HPDE6-E6E7 (cell line): ENCODE measurements at regions not wholly inside any gene's neighbourhood (a gene's known extent, or its start where the extent isn't known, plus 50 kb on each side); places are given as distances from the start of the nearest gene placed in this dataset.
"Not testable (repeated sequence)": the region's sequence is repeated elsewhere in the genome, so short reads cannot be mapped to it uniquely, and the experiment has no call there.

Source experiments
- DNase-seq: peaks from one replicate; pipeline ENCODE4 v3.0.0; 2011; ENCODE audit warnings: missing footprints; ENCODE audit errors: extremely low spot score

- not testable (repeated sequence) for DNase-seq
These were observed 57.4 kb downstream of the FTHL17 start for GRCh38 chrX:31014474-31014873.

GRCh38 chrX:31012509-31013025 is 59.3 kb downstream of the FTHL17 start:
- DNase-seq, result no peak

GRCh38 chrX:31007321-31007720 is 64.5 kb downstream of the FTHL17 start:
- DNase-seq, result no peak

DNA sequence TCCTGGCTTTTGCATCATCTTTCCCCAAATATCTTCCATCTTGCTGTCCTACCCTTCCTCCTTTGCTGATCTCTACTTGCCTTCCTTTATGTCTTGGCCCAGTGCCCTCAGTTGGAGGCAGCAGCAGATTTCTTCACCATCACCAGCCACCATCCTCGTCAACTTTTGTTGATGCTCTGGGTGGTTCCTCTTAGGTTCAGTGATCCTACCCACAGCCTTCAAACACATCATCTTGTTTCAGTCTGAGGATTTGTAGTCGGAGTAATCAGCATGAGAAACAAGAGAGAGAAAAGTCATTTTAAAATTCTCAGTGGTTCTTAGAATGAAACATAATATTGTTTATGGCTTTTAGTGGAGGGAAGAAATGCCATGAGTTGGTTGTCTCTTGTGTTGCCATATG is 65.8 kb downstream of the FTHL17 start:
- no peak for DNase-seq

- DNase-seq, result no peak
These were observed 74.4 kb downstream of the FTHL17 start for GRCh38 chrX:30997411-30997810.

DNA sequence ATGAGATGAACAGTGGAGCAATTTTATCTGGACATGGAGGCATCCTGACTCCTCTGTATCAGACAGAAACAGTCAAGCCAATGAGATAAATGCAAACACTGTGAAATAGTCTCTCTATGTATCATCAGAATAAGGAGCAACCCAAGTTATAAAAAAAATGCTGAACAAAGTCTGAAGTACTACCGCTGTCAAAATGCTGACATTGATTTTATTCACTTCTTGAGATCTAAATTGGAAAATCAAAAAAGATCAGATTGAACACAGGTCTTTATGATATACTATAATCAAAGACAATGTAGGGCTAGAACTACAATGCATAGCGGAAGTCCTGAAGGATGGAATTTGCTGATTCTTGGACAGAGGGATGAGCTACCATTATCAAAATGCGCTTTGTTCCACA is 76.1 kb downstream of the FTHL17 start:
- DNase-seq, result no peak

DNA sequence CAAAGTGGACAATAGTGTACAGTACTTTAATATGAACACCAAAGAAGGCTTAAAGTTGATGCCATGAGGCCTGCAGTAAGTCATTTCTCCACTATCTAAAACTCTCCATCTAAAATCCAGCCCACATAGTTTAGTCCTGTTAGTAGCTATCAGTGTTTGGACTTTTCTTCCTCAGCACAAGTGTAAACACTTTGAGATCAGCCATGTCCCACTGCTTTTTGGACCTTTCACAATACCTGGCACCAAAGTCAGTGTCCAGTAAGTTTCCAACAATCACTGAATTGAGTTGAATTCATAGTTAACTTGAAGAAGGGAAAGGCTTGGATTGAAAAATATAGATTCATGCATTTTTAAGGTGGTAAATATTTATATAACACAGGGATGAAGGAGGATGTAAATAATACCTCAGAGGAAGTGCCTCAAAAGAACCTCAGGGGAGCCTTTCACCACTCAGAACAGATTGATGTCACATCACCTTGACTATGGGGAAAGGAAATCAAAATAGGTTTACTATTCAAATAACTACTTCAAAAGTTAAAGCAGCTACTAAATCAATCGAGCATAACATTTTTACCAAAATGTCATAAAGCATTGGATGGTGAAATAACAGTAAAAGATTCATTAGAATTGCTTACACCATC is 76.7 kb downstream of the FTHL17 start:
- DNase-seq, result no peak

DNA sequence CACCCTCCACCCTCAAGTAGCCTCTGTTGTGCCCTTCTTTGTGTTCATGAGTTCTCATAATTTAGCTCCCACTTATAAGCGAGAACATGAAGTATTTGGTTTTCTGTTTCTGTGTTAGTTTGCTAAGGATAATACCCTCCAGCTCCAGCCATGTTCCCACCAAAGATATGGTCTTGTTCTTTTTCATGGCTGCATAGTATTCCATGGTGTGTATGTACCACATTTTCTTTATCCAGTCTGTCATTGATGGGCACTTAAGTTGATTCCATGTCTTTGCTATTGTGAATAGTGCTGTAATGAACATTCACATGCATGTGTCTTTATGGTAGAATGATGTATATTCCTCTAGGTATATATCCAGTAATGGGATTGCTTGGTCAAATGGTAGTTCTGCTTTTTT is 77.8 kb downstream of the FTHL17 start:
- not testable (repeated sequence) for DNase-seq

- DNase-seq, result no peak
These were observed 79.4 kb downstream of the FTHL17 start for GRCh38 chrX:30992381-30992904.

DNA sequence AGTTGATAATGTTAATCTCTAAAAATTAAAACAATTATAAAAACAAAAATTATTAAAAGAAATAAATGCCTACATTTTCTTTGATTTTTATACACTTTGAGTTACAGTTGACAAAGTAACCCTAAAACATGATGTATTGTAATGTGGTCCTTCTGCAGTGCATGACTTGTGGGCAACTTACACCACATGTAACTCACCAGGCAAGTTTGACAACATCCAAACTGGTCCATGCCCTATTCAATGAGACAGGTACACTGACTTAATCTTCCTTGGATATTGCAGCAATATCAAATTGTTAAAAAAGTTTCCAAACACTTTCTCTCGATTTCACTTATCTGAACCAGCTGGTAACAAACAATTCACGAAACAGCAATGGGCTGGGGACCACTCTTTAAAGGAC is 81.5 kb downstream of the FTHL17 start:
- DNase-seq, result no peak

- DNase-seq, result no peak
These were observed 89.4 kb downstream of the FTHL17 start for GRCh38 chrX:30982467-30982866.

GRCh38 chrX:30981968-30982367 is 89.9 kb downstream of the FTHL17 start:
- no peak for DNase-seq

DNA sequence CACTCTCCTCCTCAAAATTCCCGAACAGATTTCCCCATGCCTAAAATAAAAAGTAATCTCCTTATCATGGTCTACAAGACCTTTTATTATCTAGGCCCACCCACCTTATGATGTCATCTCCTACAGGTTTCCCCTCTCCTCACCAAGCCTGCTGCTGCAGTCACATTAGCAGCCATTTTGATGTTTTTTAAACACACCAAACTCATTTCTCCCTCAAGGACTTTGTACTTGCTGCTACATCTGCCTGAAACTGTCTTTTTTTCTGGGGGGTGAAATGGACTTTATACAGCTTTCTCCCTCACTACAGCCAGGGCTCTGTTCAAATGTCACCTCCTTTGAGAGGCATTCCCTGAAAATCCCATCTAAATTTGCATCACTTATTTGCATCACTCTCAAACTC is 90.2 kb upstream of the TAB3 start:
- DNase-seq, result no peak

DNA sequence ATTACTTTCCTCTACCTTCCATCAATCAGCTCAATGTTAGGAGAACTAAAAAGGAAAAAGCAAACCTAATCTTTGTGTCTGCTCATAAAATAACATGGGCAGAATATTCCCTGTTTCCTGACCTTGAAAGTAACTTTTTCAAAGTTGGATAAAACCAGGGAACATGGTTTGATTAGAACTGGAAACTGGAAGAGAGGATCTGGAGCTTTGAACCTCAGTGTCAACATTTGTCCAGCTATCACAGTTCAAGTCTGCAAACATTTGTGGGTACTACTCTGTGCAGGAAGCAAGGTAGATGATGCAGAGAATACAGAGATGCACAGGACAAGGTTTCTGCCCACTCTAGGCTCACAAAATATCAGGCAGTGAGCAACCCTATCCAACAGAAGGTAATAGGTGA is 86.4 kb upstream of the TAB3 start:
- no peak for DNase-seq

- no peak for DNase-seq
These were observed 84.9 kb upstream of the TAB3 start for GRCh38 chrX:30973784-30974427.

DNA sequence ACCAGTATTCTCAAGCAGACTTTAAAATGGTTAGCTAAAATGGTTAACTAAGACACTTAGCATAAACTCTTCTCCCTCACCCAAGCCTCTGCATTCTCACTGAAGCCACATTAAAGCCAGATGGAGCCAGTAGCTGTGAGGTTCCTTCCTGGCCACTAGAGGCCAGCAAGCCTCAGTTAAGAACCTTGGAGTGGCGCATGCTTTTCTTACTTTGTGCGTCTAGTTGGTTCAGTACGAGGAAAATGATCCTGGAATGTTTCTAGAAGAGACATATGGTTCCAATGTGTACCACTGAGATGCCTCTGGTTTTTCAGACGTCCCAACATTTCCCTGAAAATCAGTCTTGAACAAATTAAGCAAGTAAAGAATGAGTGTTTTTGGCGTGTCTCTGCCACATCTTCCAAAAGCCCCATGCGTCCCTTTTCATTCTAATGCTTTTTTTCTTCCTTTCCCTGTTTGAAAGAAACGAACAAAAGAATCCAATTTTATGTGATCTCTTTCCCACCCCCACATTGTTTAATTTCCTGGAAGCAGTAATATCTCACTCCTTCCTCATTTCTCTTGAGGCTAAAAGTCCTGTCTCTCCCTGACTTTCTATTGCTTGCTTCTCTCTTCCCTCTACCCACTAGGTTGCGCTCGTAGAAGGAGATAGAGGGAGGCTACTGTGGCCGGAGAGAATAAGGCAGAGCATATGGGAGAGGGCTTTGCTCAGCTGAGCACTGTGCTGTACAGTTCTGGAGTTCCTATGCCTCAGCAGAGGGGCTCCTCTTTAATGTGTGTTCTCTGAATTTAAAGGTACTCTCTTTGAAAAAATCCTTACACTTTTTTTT is 82.9 kb upstream of the TAB3 start:
- DNase-seq, result peak; percentile 22

- no peak for DNase-seq
These were observed 78.5 kb upstream of the TAB3 start for GRCh38 chrX:30967516-30967915.

GRCh38 chrX:30965767-30966166 is 76.7 kb upstream of the TAB3 start:
- no peak for DNase-seq

- no peak for DNase-seq
These were observed 72.5 kb upstream of the TAB3 start for GRCh38 chrX:30961387-30962174.

DNA sequence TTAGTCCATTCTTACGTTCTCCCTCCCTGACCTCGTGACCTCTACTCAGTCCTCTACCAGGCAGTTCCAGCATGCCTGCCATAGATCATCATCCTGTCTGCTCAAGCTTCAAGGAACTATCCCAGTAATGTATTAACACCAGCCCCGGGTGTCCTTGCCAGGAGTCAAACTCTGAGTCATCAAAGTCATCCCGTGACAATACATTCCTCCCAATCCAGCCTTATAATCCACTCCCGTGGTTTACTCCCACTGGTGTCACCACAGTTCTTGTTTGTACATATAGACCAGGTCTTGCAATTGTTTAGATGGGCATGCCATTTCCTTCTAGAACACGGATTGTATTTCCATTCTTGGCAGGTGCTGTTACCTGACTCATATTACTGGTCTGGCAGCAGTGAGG is 68.7 kb upstream of the TAB3 start:
- peak; percentile 63 for DNase-seq

DNA sequence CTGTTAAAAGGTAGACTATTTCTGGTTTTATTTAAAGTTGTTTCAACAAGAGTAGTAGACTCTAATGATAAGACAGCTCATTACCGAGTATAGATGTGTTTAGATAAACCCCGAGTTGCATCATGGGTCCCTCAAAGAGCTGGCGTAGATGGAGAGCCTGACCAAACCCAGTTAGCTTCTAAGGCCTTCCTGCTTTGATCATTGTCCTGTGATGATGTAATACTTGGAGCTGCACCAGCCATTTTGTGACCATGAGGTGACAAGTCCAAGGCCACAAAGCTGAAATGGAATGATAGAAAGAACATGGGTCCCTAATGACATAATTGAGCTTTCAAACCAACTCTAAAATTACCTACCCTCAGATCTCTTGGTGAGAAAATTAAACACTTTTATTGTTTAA is 66.6 kb upstream of the TAB3 start:
- no peak for DNase-seq

DNA sequence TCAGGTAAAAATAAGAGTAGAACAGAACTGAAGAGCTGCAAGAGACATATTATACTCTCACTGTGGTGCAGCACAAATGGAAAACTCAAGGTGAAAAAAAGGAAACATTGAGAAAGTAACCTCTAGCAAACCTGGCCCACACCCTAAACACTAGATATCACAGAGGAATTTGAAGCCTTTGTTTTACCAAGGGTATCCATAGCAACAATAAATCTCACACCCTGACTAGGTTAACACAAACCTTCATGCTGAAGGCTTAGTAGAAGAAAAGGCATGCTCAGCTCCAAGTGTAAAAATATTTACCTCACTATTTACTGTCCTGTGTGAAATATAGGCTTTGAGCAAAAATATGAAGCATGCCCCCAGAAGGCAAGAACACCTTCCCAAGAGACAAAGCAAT is 61.9 kb upstream of the TAB3 start:
- DNase-seq, result no peak
